ENCODE measurements at regions not wholly inside any gene's neighbourhood (a gene's known extent, or its start where the extent isn't known, plus 50 kb on each side); places are given as distances from the start of the nearest gene placed in this dataset.

GRCh38 chr4:71237641-71238040 is 101.2 kb upstream of the SLC4A4 start:
- Mint-ChIP-seq H3K9me3 (ENCODE audit: unreplicated experiment) (no peaks in the 10 kb centered on the region), H3K36me3 (ENCODE audit: insufficient read depth, unreplicated experiment) (no peaks in the 10 kb centered on the region), H3K4me3 (ENCODE audit: unreplicated experiment) (no peak overlapping the region), H3K27me3 (ENCODE audit: insufficient read depth, unreplicated experiment) (no peaks in the 10 kb centered on the region), H3K27ac (ENCODE audit: unreplicated experiment) (no peak overlapping the region), H3K4me1 (ENCODE audit: low read depth, unreplicated experiment) (peaks cover 5% of the 10 kb centered on the region)
- Histone ChIP-seq H3K9me3 (no peaks in the 10 kb centered on the region), H3K4me1 (peaks cover 10% of the 10 kb centered on the region), H3K27me3 (replicated peaks; ENCODE audit: control insufficient read depth, insufficient read depth, low read length) (no peaks in the 10 kb centered on the region), H3K4me3 (ENCODE audit: low read depth, low read length) (no peak overlapping the region), H3K36me3 (ENCODE audit: control insufficient read depth, insufficient read depth, low read length) (no peaks in the 10 kb centered on the region)
- no TSS peak for BruUV-seq (replicated peaks)
- intact Hi-C loops (cut with micrococcal nuclease; ENCODE audit: unreplicated experiment) = no loop called here
- POLR2A ChIA-PET = no interaction called here
- DNase-seq = no peak
- TF ChIP-seq, protein P1, sequence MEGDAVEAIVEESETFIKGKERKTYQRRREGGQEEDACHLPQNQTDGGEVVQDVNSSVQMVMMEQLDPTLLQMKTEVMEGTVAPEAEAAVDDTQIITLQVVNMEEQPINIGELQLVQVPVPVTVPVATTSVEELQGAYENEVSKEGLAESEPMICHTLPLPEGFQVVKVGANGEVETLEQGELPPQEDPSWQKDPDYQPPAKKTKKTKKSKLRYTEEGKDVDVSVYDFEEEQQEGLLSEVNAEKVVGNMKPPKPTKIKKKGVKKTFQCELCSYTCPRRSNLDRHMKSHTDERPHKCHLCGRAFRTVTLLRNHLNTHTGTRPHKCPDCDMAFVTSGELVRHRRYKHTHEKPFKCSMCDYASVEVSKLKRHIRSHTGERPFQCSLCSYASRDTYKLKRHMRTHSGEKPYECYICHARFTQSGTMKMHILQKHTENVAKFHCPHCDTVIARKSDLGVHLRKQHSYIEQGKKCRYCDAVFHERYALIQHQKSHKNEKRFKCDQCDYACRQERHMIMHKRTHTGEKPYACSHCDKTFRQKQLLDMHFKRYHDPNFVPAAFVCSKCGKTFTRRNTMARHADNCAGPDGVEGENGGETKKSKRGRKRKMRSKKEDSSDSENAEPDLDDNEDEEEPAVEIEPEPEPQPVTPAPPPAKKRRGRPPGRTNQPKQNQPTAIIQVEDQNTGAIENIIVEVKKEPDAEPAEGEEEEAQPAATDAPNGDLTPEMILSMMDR (IDR thresholded peaks at IDR 0.05; ENCODE audit: insufficient read depth in 1 of 2, low read depth in 1 of 2, low read length in 1 of 2, severe bottlenecking in 1 of 2, unreplicated experiment in 1 of 2) = no peak
- CTCF ChIA-PET = no interaction called here

DNA sequence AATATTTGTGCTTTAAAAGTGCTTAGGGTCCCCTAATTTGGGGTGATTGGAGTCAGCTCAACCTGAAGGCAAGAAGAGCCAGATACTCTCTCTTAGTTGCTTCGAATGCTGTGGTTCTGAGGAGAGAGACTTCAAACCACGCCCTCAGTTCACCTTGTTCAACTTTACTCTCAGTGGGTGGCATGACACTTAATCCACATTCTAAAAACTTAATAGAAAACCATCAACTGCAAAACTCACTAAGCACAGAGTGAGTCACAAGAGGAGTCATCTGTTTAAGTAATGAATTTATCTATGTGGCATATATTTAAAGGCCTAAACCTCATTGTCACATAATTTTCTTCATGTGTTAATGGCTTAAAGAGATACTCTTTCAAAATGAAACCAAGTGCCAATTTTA is 99.5 kb upstream of the SLC4A4 start:
- no peaks in the 10 kb centered on the region for H3K9me3 ChIP-seq
- intact Hi-C loops (cut with micrococcal nuclease; ENCODE audit: unreplicated experiment) = no loop called here
- no peaks in the 10 kb centered on the region for H3K36me3 Mint-ChIP-seq (ENCODE audit: insufficient read depth, unreplicated experiment)
- no peaks in the 10 kb centered on the region for H3K27me3 ChIP-seq (replicated peaks; ENCODE audit: control insufficient read depth, insufficient read depth, low read length)
- no TSS peak for BruUV-seq (replicated peaks)
- DNase-seq = no peak
- H3K4me1 ChIP-seq = no peaks in the 10 kb centered on the region
- H3K4me3 Mint-ChIP-seq (ENCODE audit: unreplicated experiment) = no peak overlapping the region
- CTCF ChIA-PET = no interaction called here
- no peaks in the 10 kb centered on the region for H3K27me3 Mint-ChIP-seq (ENCODE audit: insufficient read depth, unreplicated experiment)
- H3K9me3 Mint-ChIP-seq (ENCODE audit: unreplicated experiment) = no peaks in the 10 kb centered on the region
- H3K27ac Mint-ChIP-seq (ENCODE audit: unreplicated experiment) = no peak overlapping the region
- POLR2A ChIA-PET = no interaction called here
- no peaks in the 10 kb centered on the region for H3K36me3 ChIP-seq (ENCODE audit: control insufficient read depth, insufficient read depth, low read length)
- TF ChIP-seq, protein P1 (IDR thresholded peaks at IDR 0.05; ENCODE audit: insufficient read depth in 1 of 2, low read depth in 1 of 2, low read length in 1 of 2, severe bottlenecking in 1 of 2, unreplicated experiment in 1 of 2) = no peak
- no peak overlapping the region for H3K4me3 ChIP-seq (ENCODE audit: low read depth, low read length)
- H3K4me1 Mint-ChIP-seq (ENCODE audit: low read depth, unreplicated experiment) = no peaks in the 10 kb centered on the region

DNA sequence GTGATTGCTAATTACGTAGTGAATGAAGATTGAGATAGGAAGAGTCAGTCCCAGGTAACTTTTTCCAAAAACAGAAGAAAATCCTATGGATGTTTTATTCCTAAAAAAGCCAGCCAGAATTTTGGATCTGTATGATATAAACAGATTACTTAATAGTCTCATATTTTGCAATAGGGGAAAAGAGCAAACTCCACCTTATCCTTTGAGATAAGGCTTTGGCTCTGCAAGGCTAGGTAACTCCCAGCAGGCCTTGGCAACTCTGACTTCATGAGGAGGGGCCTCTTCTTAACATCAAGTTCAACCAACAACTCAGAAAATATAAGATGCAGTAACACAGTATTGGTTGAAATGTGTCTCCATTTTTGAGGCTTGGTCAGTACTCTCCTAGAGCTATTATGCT is 98.7 kb upstream of the SLC4A4 start:
- Mint-ChIP-seq H3K4me3 (ENCODE audit: unreplicated experiment) (no peak overlapping the region), H3K9me3 (ENCODE audit: unreplicated experiment) (no peaks in the 10 kb centered on the region), H3K27ac (ENCODE audit: unreplicated experiment) (no peak overlapping the region), H3K36me3 (ENCODE audit: insufficient read depth, unreplicated experiment) (no peaks in the 10 kb centered on the region), H3K27me3 (ENCODE audit: insufficient read depth, unreplicated experiment) (no peaks in the 10 kb centered on the region), H3K4me1 (ENCODE audit: low read depth, unreplicated experiment) (no peaks in the 10 kb centered on the region)
- Histone ChIP-seq H3K36me3 (ENCODE audit: control insufficient read depth, insufficient read depth, low read length) (no peaks in the 10 kb centered on the region), H3K9me3 (no peaks in the 10 kb centered on the region), H3K4me3 (ENCODE audit: low read depth, low read length) (no peak overlapping the region), H3K4me1 (no peaks in the 10 kb centered on the region), H3K27me3 (replicated peaks; ENCODE audit: control insufficient read depth, insufficient read depth, low read length) (no peaks in the 10 kb centered on the region)
- intact Hi-C loops (cut with micrococcal nuclease; ENCODE audit: unreplicated experiment) = no loop called here
- ChIA-PET CTCF (no interaction called here), POLR2A (no interaction called here)
- TF ChIP-seq, protein P1 (IDR thresholded peaks at IDR 0.05; ENCODE audit: insufficient read depth in 1 of 2, low read depth in 1 of 2, low read length in 1 of 2, severe bottlenecking in 1 of 2, unreplicated experiment in 1 of 2) = no peak
- no peak for DNase-seq
- BruUV-seq (replicated peaks) = no TSS peak
